Tongue (tissue), 1 donor: ENCODE measurements at regions not wholly inside any gene's neighbourhood (a gene's known extent, or its start where the extent isn't known, plus 50 kb on each side); places are given as distances from the start of the nearest gene placed in this dataset.
"Not testable (repeated sequence)": the region's sequence is repeated elsewhere in the genome, so short reads cannot be mapped to it uniquely, and the experiment has no call there.

Experiments used
- DNase-seq: peaks from one replicate; pipeline ENCODE4 v3.0.0-alpha.2; 2015

- DNase-seq: no peak
These were observed 81.1 kb downstream of the ARL6IP4 start for GRCh38 chr12:123061441-123062205.

GRCh38 chr12:123059500-123059899 lies 79.0 kb downstream of the ARL6IP4 start:
- DNase-seq: no peak

GRCh38 chr12:123058980-123059379 lies 78.5 kb downstream of the ARL6IP4 start:
- no peak for DNase-seq

- no peak for DNase-seq
These were observed 78.0 kb downstream of the ARL6IP4 start for GRCh38 chr12:123058481-123058880.

- no peak for DNase-seq
These were observed 77.2 kb downstream of the ARL6IP4 start for GRCh38 chr12:123057513-123058265.

GRCh38 chr12:123056709-123057108 lies 76.2 kb downstream of the ARL6IP4 start:
- no peak for DNase-seq

GRCh38 chr12:123056053-123056452 lies 75.6 kb downstream of the ARL6IP4 start:
- DNase-seq: no peak

GRCh38 chr12:123055281-123055766 lies 74.8 kb downstream of the ARL6IP4 start:
- peak; percentile 71 for DNase-seq

GRCh38 chr12:123054371-123054770 lies 73.9 kb downstream of the ARL6IP4 start:
- DNase-seq: no peak

- no peak for DNase-seq
These were observed 71.1 kb downstream of the ARL6IP4 start for GRCh38 chr12:123051556-123051955.

GRCh38 chr12:123050913-123051312 lies 70.4 kb downstream of the ARL6IP4 start:
- DNase-seq: no peak

- peak; percentile 64 for DNase-seq
These were observed 69.9 kb downstream of the ARL6IP4 start for GRCh38 chr12:123050331-123050831.

GRCh38 chr12:123049398-123050240 lies 69.1 kb downstream of the ARL6IP4 start:
- no peak for DNase-seq

- not testable (repeated sequence) for DNase-seq
These were observed 67.4 kb downstream of the ARL6IP4 start for GRCh38 chr12:123047892-123048291.

- DNase-seq: no peak
These were observed 66.8 kb downstream of the ARL6IP4 start for GRCh38 chr12:123047289-123047688.

GRCh38 chr12:123046431-123046830 lies 66.0 kb downstream of the ARL6IP4 start:
- no peak for DNase-seq

- DNase-seq: no peak
These were observed 65.2 kb downstream of the ARL6IP4 start for GRCh38 chr12:123045678-123046077.

- no peak for DNase-seq
These were observed 63.9 kb downstream of the ARL6IP4 start for GRCh38 chr12:123044351-123044750.

GRCh38 chr12:123043536-123044001 lies 63.1 kb downstream of the ARL6IP4 start:
- peak; percentile 82 for DNase-seq

- no peak for DNase-seq
These were observed 62.4 kb downstream of the ARL6IP4 start for GRCh38 chr12:123042833-123043232.

- peak; percentile 87 for DNase-seq
These were observed 61.6 kb downstream of the ARL6IP4 start for GRCh38 chr12:123041811-123042655.
